ENCODE measurements at regions not wholly inside any gene's neighbourhood (a gene's known extent, or its start where the extent isn't known, plus 50 kb on each side); places are given as distances from the start of the nearest gene placed in this dataset.

DNA sequence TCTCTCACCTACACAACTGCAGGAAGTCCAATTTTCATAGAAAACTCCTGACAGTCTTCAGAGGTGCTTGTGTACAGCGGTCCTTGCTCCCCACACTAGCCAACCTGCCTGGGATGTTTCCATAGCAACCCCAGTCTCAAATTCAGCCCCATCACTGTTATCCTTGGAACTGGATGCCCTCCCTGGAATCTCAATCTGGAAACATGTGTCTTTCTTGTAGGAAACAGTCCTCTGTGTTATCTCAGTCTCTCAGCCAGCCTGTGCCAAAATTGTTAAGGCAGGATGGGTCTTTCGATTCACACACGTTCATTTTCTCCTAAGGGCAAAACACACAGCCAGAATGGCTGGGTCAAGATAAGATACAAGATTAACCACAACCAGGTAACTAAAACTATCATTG lies 295.5 kb upstream of the RND3 start:
- H3K4me3 Mint-ChIP-seq (ENCODE audit: unreplicated experiment), result no peak overlapping the region
- no peak for TF ChIP-seq CTCF (IDR thresholded peaks at IDR 0.05; ENCODE audit: insufficient read depth in 1 of 2, low read depth in 1 of 2, low read length in 1 of 2, severe bottlenecking in 1 of 2, unreplicated experiment in 1 of 2)
- H3K9me3 Mint-ChIP-seq (ENCODE audit: unreplicated experiment), result no peaks in the 10 kb centered on the region
- H3K27me3 Mint-ChIP-seq (ENCODE audit: insufficient read depth, unreplicated experiment), result no peaks in the 10 kb centered on the region
- H3K27ac Mint-ChIP-seq (ENCODE audit: unreplicated experiment), result no peak overlapping the region
- no peaks in the 10 kb centered on the region; the same call in 1 of the 2 replicates for H3K27me3 ChIP-seq (replicated peaks; ENCODE audit: control insufficient read depth, insufficient read depth, low read length)
- H3K4me1 Mint-ChIP-seq (ENCODE audit: low read depth, unreplicated experiment), result no peaks in the 10 kb centered on the region
- H3K4me3 ChIP-seq (ENCODE audit: low read depth, low read length), result no peak overlapping the region
- no peaks in the 10 kb centered on the region for H3K36me3 Mint-ChIP-seq (ENCODE audit: insufficient read depth, unreplicated experiment)
- no peaks in the 10 kb centered on the region for H3K9me3 ChIP-seq
- ChIA-PET CTCF (no interaction called here), POLR2A (no interaction called here)
- intact Hi-C loops (cut with micrococcal nuclease; ENCODE audit: unreplicated experiment), result no loop called here
- no peaks in the 10 kb centered on the region for H3K4me1 ChIP-seq
- no peak for DNase-seq
- BruUV-seq (replicated peaks), result no TSS peak
- H3K36me3 ChIP-seq (ENCODE audit: control insufficient read depth, insufficient read depth, low read length), result no peaks in the 10 kb centered on the region

- H3K27me3 ChIP-seq (replicated peaks; ENCODE audit: control insufficient read depth, insufficient read depth, low read length), result no peaks in the 10 kb centered on the region; the same call in 1 of the 2 replicates
- BruUV-seq (replicated peaks), result no TSS peak
- H3K27me3 Mint-ChIP-seq (ENCODE audit: insufficient read depth, unreplicated experiment), result no peaks in the 10 kb centered on the region
- H3K27ac Mint-ChIP-seq (ENCODE audit: unreplicated experiment), result no peak overlapping the region
- H3K9me3 Mint-ChIP-seq (ENCODE audit: unreplicated experiment), result no peaks in the 10 kb centered on the region
- no peaks in the 10 kb centered on the region for H3K36me3 Mint-ChIP-seq (ENCODE audit: insufficient read depth, unreplicated experiment)
- H3K36me3 ChIP-seq (ENCODE audit: control insufficient read depth, insufficient read depth, low read length), result no peaks in the 10 kb centered on the region
- H3K9me3 ChIP-seq, result no peaks in the 10 kb centered on the region
- TF ChIP-seq CTCF (IDR thresholded peaks at IDR 0.05; ENCODE audit: insufficient read depth in 1 of 2, low read depth in 1 of 2, low read length in 1 of 2, severe bottlenecking in 1 of 2, unreplicated experiment in 1 of 2), result no peak
- no peak overlapping the region for H3K4me3 ChIP-seq (ENCODE audit: low read depth, low read length)
- ChIA-PET POLR2A (no interaction called here), CTCF (no interaction called here)
- no peaks in the 10 kb centered on the region for H3K4me1 Mint-ChIP-seq (ENCODE audit: low read depth, unreplicated experiment)
- no peaks in the 10 kb centered on the region for H3K4me1 ChIP-seq
- intact Hi-C loops (cut with micrococcal nuclease; ENCODE audit: unreplicated experiment), result no loop called here
- no peak overlapping the region for H3K4me3 Mint-ChIP-seq (ENCODE audit: unreplicated experiment)
- no peak for DNase-seq
Observed at GRCh38 chr2:150782613-150783012, 295.1 kb upstream of the RND3 start.

GRCh38 chr2:150781142-150781541 lies 293.7 kb upstream of the RND3 start:
- BruUV-seq (replicated peaks), result no TSS peak
- Histone ChIP-seq H3K9me3 (no peaks in the 10 kb centered on the region), H3K36me3 (ENCODE audit: control insufficient read depth, insufficient read depth, low read length) (no peaks in the 10 kb centered on the region), H3K4me3 (ENCODE audit: low read depth, low read length) (no peak overlapping the region), H3K4me1 (no peaks in the 10 kb centered on the region), H3K27me3 (replicated peaks; ENCODE audit: control insufficient read depth, insufficient read depth, low read length) (no peaks in the 10 kb centered on the region; the same call in 1 of the 2 replicates)
- no peak for TF ChIP-seq CTCF (IDR thresholded peaks at IDR 0.05; ENCODE audit: insufficient read depth in 1 of 2, low read depth in 1 of 2, low read length in 1 of 2, severe bottlenecking in 1 of 2, unreplicated experiment in 1 of 2)
- Mint-ChIP-seq H3K27ac (ENCODE audit: unreplicated experiment) (no peak overlapping the region), H3K4me3 (ENCODE audit: unreplicated experiment) (no peak overlapping the region), H3K27me3 (ENCODE audit: insufficient read depth, unreplicated experiment) (no peaks in the 10 kb centered on the region), H3K36me3 (ENCODE audit: insufficient read depth, unreplicated experiment) (no peaks in the 10 kb centered on the region), H3K4me1 (ENCODE audit: low read depth, unreplicated experiment) (no peaks in the 10 kb centered on the region), H3K9me3 (ENCODE audit: unreplicated experiment) (no peaks in the 10 kb centered on the region)
- no peak for DNase-seq
- POLR2A ChIA-PET, result no interaction called here
- intact Hi-C loops (cut with micrococcal nuclease; ENCODE audit: unreplicated experiment), result no loop called here
- CTCF ChIA-PET, result no interaction called here
